ENCODE measurements at regions not wholly inside any gene's neighbourhood (a gene's known extent, or its start where the extent isn't known, plus 50 kb on each side); places are given as distances from the start of the nearest gene placed in this dataset.
"Not testable (repeated sequence)": the region's sequence is repeated elsewhere in the genome, so short reads cannot be mapped to it uniquely, and the experiment has no call there.

DNA sequence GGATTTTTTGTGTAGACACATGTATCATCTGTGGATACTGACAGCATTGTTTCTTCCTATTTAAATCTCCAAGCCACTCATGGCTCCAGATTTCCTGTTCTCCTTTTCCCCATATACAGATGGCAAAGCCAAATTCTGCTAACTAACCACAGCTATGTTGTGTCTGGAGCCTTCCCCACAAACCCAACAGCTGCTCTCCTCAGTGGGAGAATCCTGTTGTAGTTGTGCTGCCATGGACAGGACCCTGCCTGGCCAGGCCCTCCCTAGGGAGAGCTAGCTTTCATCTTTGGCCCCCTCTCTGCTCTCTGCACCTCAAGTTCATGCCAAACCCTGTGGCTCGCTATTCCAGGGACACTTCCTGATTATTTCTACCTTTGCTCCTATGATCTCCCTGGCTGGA is 106.4 kb upstream of the CCDC90B start:
- TF ChIP-seq, protein P1, sequence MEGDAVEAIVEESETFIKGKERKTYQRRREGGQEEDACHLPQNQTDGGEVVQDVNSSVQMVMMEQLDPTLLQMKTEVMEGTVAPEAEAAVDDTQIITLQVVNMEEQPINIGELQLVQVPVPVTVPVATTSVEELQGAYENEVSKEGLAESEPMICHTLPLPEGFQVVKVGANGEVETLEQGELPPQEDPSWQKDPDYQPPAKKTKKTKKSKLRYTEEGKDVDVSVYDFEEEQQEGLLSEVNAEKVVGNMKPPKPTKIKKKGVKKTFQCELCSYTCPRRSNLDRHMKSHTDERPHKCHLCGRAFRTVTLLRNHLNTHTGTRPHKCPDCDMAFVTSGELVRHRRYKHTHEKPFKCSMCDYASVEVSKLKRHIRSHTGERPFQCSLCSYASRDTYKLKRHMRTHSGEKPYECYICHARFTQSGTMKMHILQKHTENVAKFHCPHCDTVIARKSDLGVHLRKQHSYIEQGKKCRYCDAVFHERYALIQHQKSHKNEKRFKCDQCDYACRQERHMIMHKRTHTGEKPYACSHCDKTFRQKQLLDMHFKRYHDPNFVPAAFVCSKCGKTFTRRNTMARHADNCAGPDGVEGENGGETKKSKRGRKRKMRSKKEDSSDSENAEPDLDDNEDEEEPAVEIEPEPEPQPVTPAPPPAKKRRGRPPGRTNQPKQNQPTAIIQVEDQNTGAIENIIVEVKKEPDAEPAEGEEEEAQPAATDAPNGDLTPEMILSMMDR (conservative IDR thresholded peaks at IDR 0.05; ENCODE audit: low read depth, low read length), result no peak
- no peak for TF ChIP-seq EZH2 (IDR thresholded peaks at IDR 0.05; ENCODE audit: low read length, unreplicated experiment)
- TF ChIP-seq EZH2phosphoT487 (IDR thresholded peaks at IDR 0.05; ENCODE audit: borderline replicate concordance, low read length), result no peak

DNA sequence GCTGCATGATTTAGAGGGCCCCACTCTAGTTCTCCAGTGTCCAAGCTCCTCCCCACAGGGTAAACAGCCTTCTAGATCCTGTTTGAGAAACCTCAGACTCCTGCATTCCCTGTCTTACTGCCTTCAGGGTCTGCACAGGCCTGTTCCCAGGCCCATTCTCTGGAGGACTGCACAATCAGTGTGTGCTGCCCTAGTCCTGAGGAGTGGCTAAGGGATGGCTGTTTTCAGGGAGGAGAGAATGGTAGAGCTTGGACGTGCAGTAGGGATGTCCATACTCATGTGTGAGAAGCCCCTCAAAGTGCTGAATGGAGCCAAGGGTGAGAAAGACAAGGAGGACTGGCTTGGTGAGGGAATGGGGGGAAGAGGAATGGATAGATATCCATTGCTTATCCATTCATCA is 103.8 kb upstream of the CCDC90B start:
- Histone ChIP-seq H3K27ac (ENCODE audit: low read length) (no peak overlapping the region), H3K9me3 (ENCODE audit: low read length) (no peaks in the 10 kb centered on the region), H3K4me1 (ENCODE audit: insufficient read depth, low read length) (no peaks in the 10 kb centered on the region), H3K27me3 (ENCODE audit: low read length) (no peaks in the 10 kb centered on the region), H3K9ac (ENCODE audit: low read length) (no peak overlapping the region), H3K4me3 (ENCODE audit: low read length) (no peak overlapping the region), H3K4me2 (ENCODE audit: low read length) (no peak overlapping the region), H3K36me3 (ENCODE audit: low read depth, low read length) (no peaks in the 10 kb centered on the region), H3K9me2 (replicated peaks; ENCODE audit: low read length) (no peaks in the 10 kb centered on the region), H3K79me2 (ENCODE audit: low read length) (no peaks in the 10 kb centered on the region), H3F3A (ENCODE audit: low read length, unreplicated experiment) (no peaks in the 10 kb centered on the region), H4K20me1 (ENCODE audit: low read length) (no peaks in the 10 kb centered on the region), H2AFZ (ENCODE audit: low read length) (no peak overlapping the region)
- intact Hi-C loops (cut with micrococcal nuclease), result no loop called here
- DNase-seq, result no peak
- no peak for ATAC-seq
- no TSS peak for BruUV-seq (replicated peaks)
- CTCF ChIA-PET, result no interaction called here
- POLR2A ChIA-PET (ENCODE audit: unreplicated experiment), result no interaction called here
- TF ChIP-seq EZH2phosphoT487 (IDR thresholded peaks at IDR 0.05; ENCODE audit: borderline replicate concordance, low read length), result no peak
- no peak for TF ChIP-seq EZH2 (IDR thresholded peaks at IDR 0.05; ENCODE audit: low read length, unreplicated experiment)
- TF ChIP-seq, protein P1 (conservative IDR thresholded peaks at IDR 0.05; ENCODE audit: low read depth, low read length), result no peak

More for the DNA sequence above, 106.4 kb upstream of the CCDC90B start:
- Histone ChIP-seq H3K27ac (ENCODE audit: low read length) (no peak overlapping the region), H3K27me3 (ENCODE audit: low read length) (no peaks in the 10 kb centered on the region), H4K20me1 (ENCODE audit: low read length) (no peaks in the 10 kb centered on the region), H3K4me3 (ENCODE audit: low read length) (no peak overlapping the region), H3K4me2 (ENCODE audit: low read length) (no peak overlapping the region), H3K4me1 (ENCODE audit: insufficient read depth, low read length) (no peaks in the 10 kb centered on the region), H3K9ac (ENCODE audit: low read length) (no peak overlapping the region), H3K79me2 (ENCODE audit: low read length) (no peaks in the 10 kb centered on the region), H3F3A (ENCODE audit: low read length, unreplicated experiment) (no peaks in the 10 kb centered on the region), H3K9me3 (ENCODE audit: low read length) (no peaks in the 10 kb centered on the region), H2AFZ (ENCODE audit: low read length) (no peak overlapping the region), H3K36me3 (ENCODE audit: low read depth, low read length) (no peaks in the 10 kb centered on the region), H3K9me2 (replicated peaks; ENCODE audit: low read length) (no peaks in the 10 kb centered on the region)
- DNase-seq (no peak), ATAC-seq (no peak)
- ChIA-PET CTCF (no interaction called here), POLR2A (ENCODE audit: unreplicated experiment) (no interaction called here)
- intact Hi-C loops (cut with micrococcal nuclease), result no loop called here
- no TSS peak for BruUV-seq (replicated peaks)

DNA sequence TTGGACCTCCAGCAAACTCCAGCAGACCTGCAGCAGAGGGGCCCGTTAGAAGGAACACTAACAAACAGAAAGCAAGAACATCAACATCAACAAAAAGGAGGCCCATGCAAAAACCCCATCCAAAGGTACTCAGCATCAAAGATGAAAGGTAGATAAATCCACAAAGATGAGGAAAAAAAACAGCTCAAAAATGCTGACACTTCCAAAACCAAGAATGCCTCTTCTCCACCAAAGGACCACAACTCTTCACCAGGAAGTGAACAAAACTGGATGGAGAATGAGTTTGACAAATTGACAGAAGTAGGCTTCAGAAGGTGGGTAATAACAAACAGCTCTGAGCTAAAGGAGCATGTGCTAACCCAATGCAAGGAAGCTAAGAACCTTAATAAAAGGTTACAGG is 97.7 kb upstream of the CCDC90B start:
- H3K9ac ChIP-seq (ENCODE audit: low read length); BruUV-seq (replicated peaks); H3K9me2 ChIP-seq (replicated peaks; ENCODE audit: low read length); H3K9me3 ChIP-seq (ENCODE audit: low read length); H3K36me3 ChIP-seq (ENCODE audit: low read depth, low read length); intact Hi-C loops (cut with micrococcal nuclease); H3K4me2 ChIP-seq (ENCODE audit: low read length); H3K79me2 ChIP-seq (ENCODE audit: low read length); H3F3A ChIP-seq (ENCODE audit: low read length, unreplicated experiment); DNase-seq; H3K27ac ChIP-seq (ENCODE audit: low read length); ATAC-seq; H4K20me1 ChIP-seq (ENCODE audit: low read length); H2AFZ ChIP-seq (ENCODE audit: low read length); H3K4me3 ChIP-seq (ENCODE audit: low read length); POLR2A ChIA-PET (ENCODE audit: unreplicated experiment); H3K27me3 ChIP-seq (ENCODE audit: low read length); CTCF ChIA-PET; H3K4me1 ChIP-seq (ENCODE audit: insufficient read depth, low read length): not testable (repeated sequence)

Data from PC-3 (cell line).